Esophagus squamous epithelium (tissue), 4 donors: ENCODE measurements at regions not wholly inside any gene's neighbourhood (a gene's known extent, or its start where the extent isn't known, plus 50 kb on each side); places are given as distances from the start of the nearest gene placed in this dataset.

Experiments used
- CTCF ChIP-seq, 6 experiments: fragments of 450-650 bp in 4 of 6; fragments of 200-600 bp in 2 of 6; sonication (generic) in 2 of 6; IDR thresholded peaks; one replicate each; pipeline ENCODE4 v1.5.1; 2016 to 2019; ENCODE audit warnings: antibody characterized with exemption in 6 of 6, mild to moderate bottlenecking in 4 of 6, moderate library complexity in 4 of 6
- POLR2A ChIP-seq, 4 donors: fragments of 450-650 bp; IDR thresholded peaks; one replicate each; pipeline ENCODE4 v1.6.1; 2017; ENCODE audit warnings: antibody characterized with exemption in 4 of 4, mild to moderate bottlenecking in 4 of 4, moderate library complexity in 3 of 4

- TF ChIP-seq CTCF (IDR thresholded peaks at IDR 0.05) (no peak), POLR2A (IDR thresholded peaks at IDR 0.05) (no peak)
Observed at GRCh38 chr5:62084391-62084790, 221.6 kb upstream of the KIF2A start.
